SU-DHL-6 (cell line): ENCODE measurements at regions not wholly inside any gene's neighbourhood (a gene's known extent, or its start where the extent isn't known, plus 50 kb on each side); places are given as distances from the start of the nearest gene placed in this dataset.

ENCODE experiments used
- CTCF ChIP-seq: fragments of 200-600 bp; sonication (generic); IDR thresholded peaks from one replicate; pipeline ENCODE4 v1.5.1; 2017; ENCODE audit warnings: antibody characterized with exemption, mild to moderate bottlenecking, low read length, moderate library complexity; ENCODE audit not compliant: insufficient read depth, poor library complexity, severe bottlenecking
- EZH2phosphoT487 ChIP-seq: fragments of 200-600 bp; sonication (generic), shearing (Covaris generic); conservative IDR thresholded peaks from 2 replicates; pipeline ENCODE4 v1.6.1; 2018; ENCODE audit warnings: mild to moderate bottlenecking, antibody characterized with exemption, low read length, moderate library complexity, mixed read lengths

GRCh38 chr15:77749236-77749997, 116.7 kb upstream of the LINGO1 start:
- TF ChIP-seq EZH2phosphoT487 (no peak), CTCF (no peak)
